Neural cell (in vitro differentiated cells): ENCODE measurements at regions not wholly inside any gene's neighbourhood (a gene's known extent, or its start where the extent isn't known, plus 50 kb on each side); places are given as distances from the start of the nearest gene placed in this dataset.

Experiments
- H2AFZ ChIP-seq: fragments of 200-600, 300-800 bp; sonication (generic), shearing (Covaris generic); 2 replicates; pipeline ENCODE4 v1.6.0; 2014; ENCODE audit warnings: low read depth, mild to moderate bottlenecking, antibody characterized with exemption, low read length, moderate library complexity
- H3F3A ChIP-seq: fragments of 200-600 bp; shearing (Covaris generic); 2 replicates; pipeline ENCODE4 v1.6.1; 2016; ENCODE audit warnings: mild to moderate bottlenecking, moderate library complexity, mixed read lengths, antibody characterized with exemption, low read length; ENCODE audit not compliant: insufficient read depth, poor library complexity, severe bottlenecking
- H3K27ac ChIP-seq: fragments of 200-600, 300-800 bp; sonication (generic), shearing (Covaris generic); 2 replicates; pipeline ENCODE4 v1.5.1; 2014; ENCODE audit warnings: mild to moderate bottlenecking, low read length, moderate library complexity
- H3K27me3 ChIP-seq: fragments of 300-800, 200-600 bp; sonication (generic), shearing (Covaris generic); 2 replicates; pipeline ENCODE4 v1.6.0; 2014; ENCODE audit warnings: mild to moderate bottlenecking, low read depth, low read length, moderate library complexity; ENCODE audit not compliant: insufficient read depth
- H3K36me3 ChIP-seq: fragments of 300-800, 200-600 bp; sonication (generic), shearing (Covaris generic); 2 replicates; pipeline ENCODE4 v1.5.1; 2014; ENCODE audit warnings: mild to moderate bottlenecking, antibody characterized with exemption, low read length, moderate library complexity; ENCODE audit not compliant: insufficient read depth
- H3K4me2 ChIP-seq: fragments of 300-800, 200-600 bp; sonication (generic), shearing (Covaris generic); 2 replicates; pipeline ENCODE4 v1.6.0; 2014; ENCODE audit warnings: mild to moderate bottlenecking, low read length
- H3K4me3 ChIP-seq: fragments of 300-800, 200-600 bp; sonication (generic), shearing (Covaris generic); 2 replicates; pipeline ENCODE4 v1.5.1; 2014; ENCODE audit warnings: mild to moderate bottlenecking, low read length, moderate library complexity
- H3K79me2 ChIP-seq: fragments of 200-600 bp; shearing (Covaris generic); replicated peaks from 2 replicates; pipeline ENCODE4 v1.6.0; 2014; ENCODE audit warnings: mild to moderate bottlenecking, low read length, moderate library complexity; ENCODE audit not compliant: insufficient read depth
- H3K9ac ChIP-seq: fragments of 300-800, 200-600 bp; sonication (generic), shearing (Covaris generic); 2 replicates; pipeline ENCODE4 v1.6.1; 2016; ENCODE audit warnings: mild to moderate bottlenecking, low read length, mixed read lengths
- H3K9me2 ChIP-seq: fragments of 200-600 bp; shearing (Covaris generic); 2 replicates; pipeline ENCODE4 v1.6.1; 2016; ENCODE audit warnings: mild to moderate bottlenecking, low read length, mixed read lengths; ENCODE audit not compliant: insufficient read depth
- H3K9me3 ChIP-seq: fragments of 200-600, 300-800 bp; sonication (generic), shearing (Covaris generic); 2 replicates; pipeline ENCODE4 v1.6.1; 2016; ENCODE audit warnings: mild to moderate bottlenecking, mixed run types, low read length, moderate library complexity, mixed read lengths
- H4K20me1 ChIP-seq: fragments of 200-600 bp; shearing (Covaris generic); 2 replicates; pipeline ENCODE4 v1.6.1; 2016; ENCODE audit warnings: mild to moderate bottlenecking, mixed run types; ENCODE audit not compliant: insufficient read depth
- CTCF ChIP-seq: fragments of 450-650 bp; IDR thresholded peaks from 2 replicates; pipeline ENCODE4 v1.5.1; 2014; ENCODE audit warnings: antibody characterized with exemption, mild to moderate bottlenecking, moderate library complexity; ENCODE audit not compliant: poor library complexity, severe bottlenecking
- EP300 ChIP-seq: fragments of 450-650 bp; conservative IDR thresholded peaks from 2 replicates; pipeline ENCODE4 v1.6.1; 2014; ENCODE audit warnings: antibody characterized with exemption, mild to moderate bottlenecking, moderate library complexity; ENCODE audit not compliant: poor library complexity, severe bottlenecking
- EZH2 ChIP-seq: fragments of 200-600, 300-800 bp; shearing (Covaris generic), sonication (generic); IDR thresholded peaks from 2 replicates; pipeline ENCODE4 v1.6.1; 2014; ENCODE audit warnings: antibody characterized with exemption, low read length, borderline replicate concordance, mild to moderate bottlenecking; ENCODE audit not compliant: insufficient read depth, poor library complexity, severe bottlenecking
- MXI1 ChIP-seq: fragments of 450-650 bp; conservative IDR thresholded peaks from 2 replicates; pipeline ENCODE4 v1.6.1; 2014; ENCODE audit warnings: antibody characterized with exemption, mild to moderate bottlenecking; ENCODE audit not compliant: poor library complexity, severe bottlenecking
- POLR2AphosphoS5 ChIP-seq: IDR thresholded peaks from 2 replicates; pipeline ENCODE4 v1.6.1; 2012
- RAD21 ChIP-seq: fragments of 450-650 bp; conservative IDR thresholded peaks from 2 replicates; pipeline ENCODE4 v1.6.1; 2014; ENCODE audit warnings: antibody characterized with exemption, mild to moderate bottlenecking, moderate library complexity
- REST ChIP-seq: IDR thresholded peaks from 2 replicates; pipeline ENCODE4 v1.6.1; 2012; ENCODE audit warnings: borderline replicate concordance
- SMC3 ChIP-seq: fragments of 450-650 bp; conservative IDR thresholded peaks from 2 replicates; pipeline ENCODE4 v1.6.1; 2014; ENCODE audit warnings: antibody characterized with exemption, mild to moderate bottlenecking, moderate library complexity; ENCODE audit not compliant: poor library complexity
- TAF1 ChIP-seq: IDR thresholded peaks from 2 replicates; pipeline ENCODE4 v1.6.1; 2012; ENCODE audit warnings: low read depth

GRCh38 chr5:53199882-53200281 is 90.3 kb upstream of the MOCS2 start:
- Histone ChIP-seq H3K9ac (no peak overlapping the region), H3K9me2 (no peaks in the 10 kb centered on the region), H3K4me2 (no peak overlapping the region), H3K9me3 (no peaks in the 10 kb centered on the region), H3K27ac (no peak overlapping the region), H3K79me2 (no peaks in the 10 kb centered on the region), H2AFZ (no peak overlapping the region), H3K4me3 (no peak overlapping the region), H3K36me3 (no peaks in the 10 kb centered on the region), H3F3A (no peaks in the 10 kb centered on the region), H4K20me1 (no peaks in the 10 kb centered on the region), H3K27me3 (no peaks in the 10 kb centered on the region)
- TF ChIP-seq TAF1 (no peak), MXI1 (no peak), REST (no peak), RAD21 (no peak), EZH2 (no peak), CTCF (no peak), SMC3 (no peak), POLR2AphosphoS5 (no peak), EP300 (no peak)

- no peak overlapping the region for H2AFZ ChIP-seq
- no peaks in the 10 kb centered on the region for H3K36me3 ChIP-seq
- H3K27me3 ChIP-seq: no peaks in the 10 kb centered on the region
- no peak overlapping the region for H3K9ac ChIP-seq
- H3K9me2 ChIP-seq: no peaks in the 10 kb centered on the region
- no peaks in the 10 kb centered on the region for H3K9me3 ChIP-seq
- no peak for TF ChIP-seq RAD21
- no peak for TF ChIP-seq CTCF
- H3F3A ChIP-seq: no peaks in the 10 kb centered on the region
- no peaks in the 10 kb centered on the region for H3K79me2 ChIP-seq
- no peak overlapping the region for H3K4me3 ChIP-seq
- no peak overlapping the region for H3K27ac ChIP-seq
- no peaks in the 10 kb centered on the region for H4K20me1 ChIP-seq
- no peak overlapping the region for H3K4me2 ChIP-seq
Observed at GRCh38 chr5:53200306-53200705, 90.7 kb upstream of the MOCS2 start.
